22Rv1 (cell line): ENCODE measurements at regions not wholly inside any gene's neighbourhood (a gene's known extent, or its start where the extent isn't known, plus 50 kb on each side); places are given as distances from the start of the nearest gene placed in this dataset.

ENCODE experiments used
- H3K27ac ChIP-seq: fragments of 450-650 bp; 2 replicates; pipeline ENCODE4 v1.5.1; 2017
- CTCF ChIP-seq: fragments of 450-650 bp; IDR thresholded peaks from 2 replicates; pipeline ENCODE4 v1.5.1; 2017; ENCODE audit warnings: mild to moderate bottlenecking
- ZFX ChIP-seq: fragments of 450-650 bp; IDR thresholded peaks from 2 replicates; pipeline ENCODE4 v1.6.1; 2017; ENCODE audit warnings: antibody characterized with exemption, borderline replicate concordance

DNA sequence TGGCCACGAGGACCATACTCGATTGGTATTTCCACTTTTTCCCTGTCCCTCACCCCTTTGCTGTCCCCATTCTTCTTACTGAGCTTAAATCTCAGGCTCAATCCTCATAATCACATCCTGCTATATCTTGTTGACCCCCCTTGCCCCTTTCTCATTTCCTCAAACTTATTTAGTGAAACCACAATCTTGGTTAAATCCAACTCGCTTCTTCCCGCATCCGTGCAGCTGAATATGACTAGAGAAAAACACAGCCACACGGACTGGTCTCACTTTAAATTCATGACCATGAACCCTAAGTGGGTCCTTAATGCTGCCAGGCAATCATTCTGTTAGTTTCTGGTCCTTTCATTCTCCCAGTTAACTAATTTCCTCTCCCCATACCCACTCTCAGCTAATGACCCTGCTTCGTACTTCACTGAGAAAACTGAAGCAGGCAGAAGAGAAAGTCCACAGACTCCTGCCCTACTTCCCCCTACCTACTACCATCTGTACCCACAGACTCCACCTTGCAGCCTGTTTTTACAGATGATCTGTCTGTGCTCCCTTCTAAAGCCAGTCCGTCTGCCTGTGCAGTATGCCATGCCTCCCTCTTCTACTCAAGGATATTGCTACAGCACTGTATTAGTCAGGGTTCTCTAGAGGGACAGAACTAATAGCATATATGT lies 96.8 kb upstream of the LMO4 start:
- no peak overlapping the region for H3K27ac ChIP-seq

GRCh38 chr1:87236585-87236984 lies 92.1 kb upstream of the LMO4 start:
- H3K27ac ChIP-seq, result no peak overlapping the region
- TF ChIP-seq ZFX, result no peak
- no peak for TF ChIP-seq CTCF

More for the DNA sequence above, 96.8 kb upstream of the LMO4 start:
- TF ChIP-seq ZFX, result no peak
- TF ChIP-seq CTCF, result no peak

- TF ChIP-seq ZFX, result no peak
- no peak for TF ChIP-seq CTCF
- H3K27ac ChIP-seq, result no peak overlapping the region
These were observed 88.6 kb upstream of the LMO4 start for GRCh38 chr1:87239997-87240605.

GRCh38 chr1:87240661-87241285 lies 87.9 kb upstream of the LMO4 start:
- no peak overlapping the region for H3K27ac ChIP-seq
- no peak for TF ChIP-seq CTCF
- TF ChIP-seq ZFX, result no peak

DNA sequence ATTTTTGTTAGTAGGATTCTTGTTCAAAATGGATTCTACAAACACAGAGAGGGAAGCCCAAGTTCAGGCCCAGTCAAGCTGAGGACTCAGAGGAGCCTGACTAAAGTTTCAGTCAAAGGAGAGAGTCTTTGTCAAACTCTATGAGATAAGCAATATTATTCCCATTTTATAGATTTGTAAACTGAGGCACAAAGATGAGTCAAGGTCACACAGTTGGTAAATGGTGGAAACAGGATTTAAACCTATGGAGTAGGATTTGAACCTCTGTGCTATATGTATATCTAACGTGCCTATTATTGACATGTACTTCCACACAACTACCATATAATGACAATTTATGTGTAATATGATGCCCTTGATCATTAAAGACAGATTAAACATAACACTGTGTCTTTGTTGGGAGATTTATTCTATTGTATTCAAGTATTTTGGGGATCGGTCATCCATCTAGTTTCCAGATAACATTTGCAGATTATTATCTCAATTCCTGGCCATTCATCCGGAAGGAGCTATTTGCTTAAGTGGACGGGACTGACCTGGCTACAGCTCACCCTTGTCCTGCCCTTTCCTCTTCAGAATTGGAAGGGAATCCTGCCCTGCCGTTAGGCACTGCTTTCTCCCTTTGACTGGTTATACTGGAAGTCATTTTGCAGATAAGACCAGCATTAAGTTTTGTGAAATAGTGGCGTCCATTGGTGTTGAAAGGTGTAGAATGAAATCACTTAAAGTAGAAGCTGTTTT lies 86.1 kb upstream of the LMO4 start:
- no peak for TF ChIP-seq CTCF
- no peak for TF ChIP-seq ZFX
- H3K27ac ChIP-seq, result no peak overlapping the region

DNA sequence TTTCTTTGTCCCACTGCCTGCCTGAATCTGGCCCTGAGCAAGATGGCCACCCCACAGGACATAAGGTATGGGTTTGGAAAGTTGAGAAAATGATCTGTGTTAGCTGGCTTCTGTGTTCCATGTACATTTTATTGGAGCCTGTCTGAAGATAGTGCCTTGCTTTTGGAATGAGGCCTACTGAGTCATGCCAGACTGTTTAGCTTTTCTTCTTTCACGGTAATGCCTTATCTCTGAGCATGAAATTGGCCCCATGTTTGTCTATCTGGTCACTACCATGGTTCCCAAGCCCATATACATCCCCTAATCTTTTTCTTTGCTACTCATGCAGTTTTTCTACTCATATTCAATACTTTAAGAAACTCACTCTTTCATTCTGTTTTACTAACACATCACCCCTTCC lies 85.1 kb upstream of the LMO4 start:
- no peak overlapping the region for H3K27ac ChIP-seq
- TF ChIP-seq ZFX, result no peak
- TF ChIP-seq CTCF, result no peak

GRCh38 chr1:87246436-87246835 lies 82.2 kb upstream of the LMO4 start:
- no peak overlapping the region for H3K27ac ChIP-seq
- no peak for TF ChIP-seq ZFX
- no peak for TF ChIP-seq CTCF
